ENCODE measurements at regions not wholly inside any gene's neighbourhood (a gene's known extent, or its start where the extent isn't known, plus 50 kb on each side); places are given as distances from the start of the nearest gene placed in this dataset.

DNA sequence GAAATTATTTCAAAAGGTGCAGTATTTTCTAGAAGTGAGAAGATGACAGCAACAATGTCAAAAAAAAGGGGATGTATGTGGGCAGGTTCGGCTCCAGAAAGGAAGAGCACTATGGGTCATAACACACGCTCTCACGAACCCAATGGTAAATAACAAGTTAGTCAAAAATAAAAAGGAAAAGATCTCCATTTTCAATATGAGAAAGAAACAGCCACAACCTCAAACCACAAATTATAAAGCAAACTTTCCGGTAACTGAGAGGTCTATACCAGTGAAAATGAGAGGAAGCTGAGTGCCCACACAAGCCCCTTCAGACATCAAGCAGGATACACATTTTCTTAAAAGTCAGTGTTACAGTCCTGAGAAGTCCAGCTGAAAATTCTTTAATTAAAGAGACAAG, 398.5 kb upstream of the RPS23 start (continued):
- TF ChIP-seq POLR2AphosphoS5 (IDR thresholded peaks at IDR 0.05; ENCODE audit: low read depth, low read length) = no peak

DNA sequence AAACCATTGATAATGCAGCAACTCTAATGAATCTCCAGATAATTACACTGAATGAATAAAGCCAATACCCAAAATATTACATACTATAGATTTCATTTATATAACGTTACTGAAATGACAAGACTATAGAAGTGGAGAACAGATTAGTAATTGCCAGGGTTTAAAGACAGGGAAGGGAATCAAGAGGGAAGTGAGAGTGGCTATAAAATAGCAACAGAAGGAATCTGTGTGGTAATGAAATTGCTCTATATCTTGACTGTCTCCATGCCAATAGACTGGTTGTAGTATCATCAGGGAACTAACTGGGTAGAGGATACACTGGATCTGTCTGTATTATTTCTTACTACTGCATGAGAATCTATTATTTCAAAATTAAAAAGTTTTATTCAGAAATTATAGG, 396.5 kb upstream of the RPS23 start:
- H3K4ac ChIP-seq (replicated peaks; ENCODE audit: insufficient read length, low read depth, low read length) = no peak overlapping the region
- 88% methylated on average over 1 of the region's 1 CpG; no CpG with 5 or more reads in 1 of the 2 experiments for WGBS, 2 experiments (ENCODE audit: extremely low coverage in 1 of 2, insufficient coverage in 1 of 2, insufficient read length in 1 of 2, insufficient replicate concordance in 2 of 2, low coverage in 1 of 2, low lambda C conversion rate in 2 of 2, missing lambda C conversion rate in 1 of 2)
- POLR2A ChIA-PET (ENCODE audit: partially characterized antibody) = no interaction called here
- TF ChIP-seq RAD21 (IDR thresholded peaks at IDR 0.05 in 1 of 2, conservative IDR thresholded peaks at IDR 0.05 in 1 of 2; ENCODE audit: low read depth in 2 of 2, low read length in 2 of 2) = no peak
- TF ChIP-seq EZH2 (IDR thresholded peaks at IDR 0.05; ENCODE audit: low read depth, low read length, severe bottlenecking) = no peak
- no peak for TF ChIP-seq MAX (IDR thresholded peaks at IDR 0.05)
- TF ChIP-seq SAP30 (IDR thresholded peaks at IDR 0.05; ENCODE audit: insufficient read depth, insufficient replicate concordance, low read length) = no peak
- no peak for TF ChIP-seq SIX5 (IDR thresholded peaks at IDR 0.05; ENCODE audit: low read depth, low read length)
- no peak for TF ChIP-seq FOSL1 (IDR thresholded peaks at IDR 0.05; ENCODE audit: insufficient read depth, low read depth, low read length)
- no peak for TF ChIP-seq E2F6 (IDR thresholded peaks at IDR 0.05)
- TF ChIP-seq PHF8 (conservative IDR thresholded peaks at IDR 0.05; ENCODE audit: low read depth, low read length) = no peak
- TF ChIP-seq CBX5 (IDR thresholded peaks at IDR 0.05; ENCODE audit: low read depth, low read length) = no peak
- no peak for TF ChIP-seq POLR2A (IDR thresholded peaks at IDR 0.05; ENCODE audit: control extremely low read depth in 1 of 2, low read depth in 2 of 2, low read length in 2 of 2)
- TF ChIP-seq BRCA1 (IDR thresholded peaks at IDR 0.05; ENCODE audit: low read depth, low read length) = no peak
- no peak for TF ChIP-seq ASH2L (IDR thresholded peaks at IDR 0.05; ENCODE audit: low read length)

More for the DNA sequence above, 396.5 kb upstream of the RPS23 start:
- no peaks in the 10 kb centered on the region for H3K4me1 ChIP-seq (replicated peaks in 1 of 4; ENCODE audit: control insufficient read depth in 3 of 4, insufficient read depth in 4 of 4, low read length in 3 of 4)
- H2BK15ac ChIP-seq (ENCODE audit: low read length) = no peak overlapping the region
- no peaks in the 10 kb centered on the region for H3K23me2 ChIP-seq (ENCODE audit: low read depth, low read length)
- H2BK120ac ChIP-seq (replicated peaks; ENCODE audit: low read depth, low read length) = no peak overlapping the region
- no peaks in the 10 kb centered on the region for H3K79me1 ChIP-seq (ENCODE audit: low read depth, low read length)
- H3K23ac ChIP-seq (ENCODE audit: insufficient read length) = peak overlapping the region; percentile 70
- no peaks in the 10 kb centered on the region for H3K79me2 ChIP-seq (ENCODE audit: control insufficient read depth in 1 of 2, insufficient read depth in 2 of 2, low read length in 2 of 2)
- no peak overlapping the region for H3K56ac ChIP-seq (replicated peaks; ENCODE audit: insufficient read length, low read depth, low read length)
- no peak overlapping the region for H4K5ac ChIP-seq (ENCODE audit: insufficient read length, low read depth, low read length)
- no peak overlapping the region for H4K8ac ChIP-seq (ENCODE audit: extremely low read depth, insufficient read depth, low read length)
- H4K20me1 ChIP-seq (replicated peaks in 1 of 2; ENCODE audit: control insufficient read depth in 1 of 2, insufficient read depth in 2 of 2, low read length in 2 of 2) = no peaks in the 10 kb centered on the region
- H2AFZ ChIP-seq (ENCODE audit: low read length) = no peak overlapping the region
- no peak for FAIRE-seq
- H3K14ac ChIP-seq (ENCODE audit: insufficient read length) = no peak overlapping the region
- CTCF ChIA-PET (ENCODE audit: partially characterized antibody) = no interaction called here
- no peak overlapping the region for H3K4me2 ChIP-seq (ENCODE audit: insufficient read depth in 1 of 2, low read depth in 2 of 2, low read length in 2 of 2)
- H4K91ac ChIP-seq (replicated peaks; ENCODE audit: insufficient read length, low read length) = no peak overlapping the region
- H3K36me3 ChIP-seq (ENCODE audit: control insufficient read depth in 2 of 4, insufficient read depth in 4 of 4, low read length in 3 of 4) = no peaks in the 10 kb centered on the region
- no peak overlapping the region for H3K9ac ChIP-seq (replicated peaks in 1 of 4; ENCODE audit: extremely low read depth in 1 of 4, low read depth in 3 of 4, low read length in 3 of 4)
- no peaks in the 10 kb centered on the region for H3K9me3 ChIP-seq (ENCODE audit: insufficient read depth in 2 of 2, low read depth in 1 of 2, low read length in 1 of 2)
- no peak overlapping the region for H2BK12ac ChIP-seq (ENCODE audit: low read depth, low read length)
- no peak for DNase-seq (ENCODE audit: low read depth in 1 of 2, low spot score in 2 of 2)
- no peak overlapping the region for H2AK5ac ChIP-seq (ENCODE audit: low read depth, low read length)
- no peak overlapping the region for H2BK5ac ChIP-seq (ENCODE audit: low read depth, low read length)
- H2BK20ac ChIP-seq (ENCODE audit: low read length) = no peak overlapping the region
- no peak overlapping the region for H3K27ac ChIP-seq (ENCODE audit: low read depth, low read length)
- no peak overlapping the region for H3K4me3 ChIP-seq (ENCODE audit: extremely low read depth in 1 of 4, insufficient read depth in 2 of 4, low read depth in 3 of 4, low read length in 4 of 4)
- H3K18ac ChIP-seq (ENCODE audit: extremely low read depth, low read length) = no peak overlapping the region
- peaks cover 0 to 1% (median 0%) of the 10 kb centered on the region in 4 experiments; a peak in 1 of 7 replicates for H3K27me3 ChIP-seq (replicated peaks in 1 of 4; ENCODE audit: control insufficient read depth in 3 of 4, extremely low read depth in 1 of 4, insufficient read depth in 3 of 4, low read length in 3 of 4)

Data from H1 (cell line).